NCI-H510A treated with DMSO at 0.1 percent for 48 hours (cell line): ENCODE measurements at regions not wholly inside any gene's neighbourhood (a gene's known extent, or its start where the extent isn't known, plus 50 kb on each side); places are given as distances from the start of the nearest gene placed in this dataset.

Experiments used
- DNase-seq: peaks from one replicate; lab custom pipeline; 2025; lab: John Stamatoyannopoulos, UW

DNA sequence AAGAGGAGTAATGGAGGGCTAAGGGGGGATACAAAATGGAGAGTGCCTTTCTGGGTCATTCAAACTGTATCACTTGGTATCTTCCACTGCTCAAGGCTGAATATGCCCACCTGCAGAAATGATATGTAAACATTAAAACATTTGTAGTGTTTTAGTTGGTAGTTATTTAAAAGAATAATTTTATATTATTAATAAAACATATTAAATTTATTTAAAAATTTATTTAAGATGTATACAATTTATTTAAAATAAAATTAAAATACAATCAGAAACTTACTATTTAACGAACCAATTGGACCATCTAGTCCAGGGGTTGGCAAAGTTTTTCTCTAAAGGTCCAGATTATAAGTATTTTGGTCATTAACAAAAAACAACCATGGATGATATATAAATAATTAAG, 308.5 kb downstream of the PLK2 start:
- DNase-seq = no peak

DNA sequence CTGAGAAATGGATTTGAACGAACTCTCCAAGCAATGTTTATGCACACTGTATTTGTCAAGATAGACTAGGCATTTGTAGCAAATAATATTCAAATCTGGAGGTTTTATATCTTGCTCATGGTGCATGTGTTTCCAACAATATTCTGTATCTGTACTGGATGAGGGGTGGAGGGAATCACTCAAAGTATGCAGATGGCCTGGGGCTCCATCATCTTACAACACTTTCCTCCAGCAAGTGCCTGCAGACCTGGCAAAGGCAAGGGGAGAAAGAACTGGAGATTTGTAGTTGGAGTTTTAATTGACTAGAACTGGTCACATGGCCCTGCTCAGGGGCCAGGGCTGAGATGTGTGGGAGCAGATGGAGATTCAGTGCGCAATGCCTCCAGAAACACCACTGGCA, 309.0 kb downstream of the PLK2 start:
- DNase-seq = no peak

DNA sequence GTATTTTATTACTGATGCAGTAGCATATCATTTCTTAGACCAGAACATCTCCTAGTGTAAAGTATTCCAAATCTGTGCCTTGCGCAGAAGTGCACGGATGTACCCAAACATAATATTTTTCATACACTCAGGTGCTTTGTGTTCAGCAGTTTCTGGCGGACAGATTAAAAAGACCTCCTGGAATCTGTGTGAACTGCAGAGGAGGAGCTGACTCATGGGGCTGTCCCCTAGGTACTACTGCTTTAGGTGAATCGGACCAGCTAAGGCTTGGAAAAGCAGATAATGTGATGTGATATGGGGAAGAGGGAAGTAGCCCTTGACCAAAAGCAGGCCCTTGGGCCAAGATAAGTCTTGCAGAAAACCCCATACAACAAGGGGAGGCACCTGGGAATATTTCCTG, 310.1 kb downstream of the PLK2 start:
- DNase-seq = no peak

DNA sequence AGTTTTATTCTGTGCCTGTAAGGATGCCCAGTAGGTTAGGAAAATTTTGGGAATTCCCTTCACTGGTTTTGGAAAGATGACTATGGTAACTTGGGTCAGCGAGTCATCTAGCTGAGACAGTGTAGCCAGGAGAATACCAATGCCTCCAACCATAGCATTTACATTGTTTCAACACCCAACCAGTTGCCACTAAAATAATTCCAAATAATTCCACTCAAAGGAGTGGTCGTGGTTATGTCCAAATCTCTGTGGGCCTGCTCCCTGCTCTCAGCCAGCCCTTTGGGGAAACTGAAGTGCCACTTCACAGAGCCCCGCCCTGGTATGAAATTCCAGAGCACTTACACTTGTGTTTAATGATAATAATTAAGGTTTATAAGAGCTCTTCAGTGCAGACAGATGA, 310.5 kb downstream of the PLK2 start:
- no peak for DNase-seq

DNA sequence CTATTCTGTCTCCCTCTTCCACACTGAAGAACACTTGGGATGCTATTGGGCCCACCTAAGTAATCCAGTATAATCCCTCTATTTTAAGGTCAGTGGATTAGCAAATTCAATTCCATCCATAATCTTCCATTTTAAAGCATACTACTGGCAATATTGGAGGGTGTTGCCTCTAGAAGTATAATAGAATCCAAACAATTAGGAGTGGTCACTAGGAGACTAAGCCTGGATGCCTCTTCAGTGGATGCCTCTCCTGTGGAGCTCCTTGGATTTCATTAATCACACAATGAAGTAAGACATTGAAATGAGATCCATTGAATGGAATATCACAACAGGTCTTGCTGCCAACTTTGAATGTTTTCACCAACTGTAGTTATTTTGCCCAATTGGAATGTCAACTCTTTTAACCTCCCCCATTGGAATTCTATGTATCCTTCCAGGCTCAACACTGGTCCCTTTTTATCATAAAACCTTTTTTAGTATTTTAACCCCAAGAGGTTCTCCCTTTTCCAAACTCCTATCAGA, 311.6 kb downstream of the PLK2 start:
- no peak for DNase-seq

DNA sequence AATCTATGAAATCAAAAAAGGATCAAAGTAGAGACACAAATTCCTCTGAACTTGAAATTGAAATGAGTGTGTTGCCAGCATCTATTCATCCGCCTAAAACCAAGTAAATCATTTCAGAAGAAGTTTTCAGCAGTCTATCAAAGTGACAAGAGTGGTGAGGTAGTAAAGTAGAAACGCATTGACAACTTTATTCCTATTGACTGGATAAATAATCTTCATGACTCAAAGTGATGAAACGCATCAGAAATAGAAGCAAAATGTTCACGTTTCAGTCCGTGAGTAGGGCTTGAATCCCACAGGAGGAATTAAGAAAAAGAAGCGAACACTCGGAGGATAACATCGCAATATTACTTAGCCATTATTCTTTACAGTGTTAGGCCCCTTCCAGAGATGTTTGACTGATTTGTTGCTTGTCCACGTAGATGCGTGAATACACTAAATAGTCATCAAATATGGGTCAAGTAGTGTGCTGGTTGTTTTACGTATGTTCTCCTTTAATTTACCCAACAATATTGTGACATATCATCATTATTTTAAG, 314.4 kb downstream of the PLK2 start:
- DNase-seq = no peak

DNA sequence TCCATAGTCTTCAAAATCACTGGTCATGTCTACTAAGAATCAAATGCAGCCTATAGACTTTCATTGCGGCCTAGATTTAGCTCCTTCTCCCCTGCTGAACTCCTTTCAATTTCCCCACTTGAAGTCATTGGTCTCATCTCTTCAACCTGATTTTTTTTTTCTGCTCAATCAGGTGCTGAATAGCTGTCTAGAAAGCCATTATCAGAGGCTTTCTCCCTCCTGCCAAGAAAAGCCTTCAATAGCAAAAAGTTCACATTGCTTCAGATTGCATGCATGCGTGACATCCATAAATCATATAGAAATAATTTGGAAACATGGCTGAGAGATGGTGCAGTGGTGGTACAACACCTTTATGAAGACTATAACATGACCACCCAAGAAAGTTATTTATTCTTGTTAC, 316.2 kb downstream of the PLK2 start:
- no peak for DNase-seq

DNA sequence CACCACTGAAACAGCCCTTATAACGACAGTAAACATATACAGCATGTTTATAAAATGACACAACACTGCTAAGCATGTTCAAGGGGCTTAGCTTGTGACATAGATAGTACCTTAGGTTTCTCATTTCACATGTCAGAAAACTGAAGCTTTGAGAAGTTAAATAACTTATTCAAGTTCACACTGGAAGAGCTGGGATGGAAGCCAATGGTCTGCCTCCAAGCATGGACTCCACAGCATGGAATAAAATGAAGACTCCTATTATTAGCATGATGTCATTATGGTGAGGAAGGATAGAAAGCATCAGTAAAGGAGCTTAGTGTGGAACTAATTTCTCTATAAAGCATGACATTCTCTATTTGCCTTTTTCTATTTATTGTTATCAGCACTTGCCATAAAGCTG, 316.7 kb downstream of the PLK2 start:
- no peak for DNase-seq

DNA sequence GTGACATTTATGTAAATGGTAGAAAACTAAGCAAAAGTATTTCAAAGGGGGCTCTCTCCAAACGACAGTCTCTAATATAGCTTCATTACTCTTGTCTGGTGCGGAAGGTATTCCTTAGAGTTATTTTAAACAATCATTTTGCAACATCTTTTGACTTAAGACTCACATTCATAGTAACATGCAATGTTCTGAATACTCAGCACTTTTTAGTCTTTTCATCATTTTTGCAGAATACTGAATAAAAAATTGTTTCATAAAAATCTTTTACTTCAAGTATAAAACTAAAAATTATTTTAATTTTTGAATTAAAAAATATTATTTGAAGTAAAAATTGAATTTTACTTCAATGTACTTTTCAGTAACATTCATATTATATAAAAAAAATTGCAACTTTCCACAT, 321.1 kb downstream of the PLK2 start:
- no peak for DNase-seq

DNA sequence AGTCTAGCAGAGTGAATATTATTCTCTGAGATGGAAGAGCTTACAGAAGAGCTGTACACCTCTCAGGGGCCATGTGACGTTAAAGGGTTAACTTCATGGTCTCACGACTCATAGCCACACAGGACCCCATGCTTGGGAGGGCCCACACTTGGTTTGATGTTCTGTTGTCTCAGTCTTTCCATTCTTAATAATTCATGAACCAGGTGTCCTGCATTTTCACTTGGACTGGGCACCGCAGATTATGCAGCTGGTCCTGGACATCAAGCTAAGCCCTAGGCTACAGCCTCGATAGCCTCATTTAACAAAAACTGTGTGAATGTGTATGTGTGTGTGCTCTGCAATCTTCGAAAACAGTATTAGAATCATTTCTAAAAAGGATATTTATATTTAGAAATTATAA, 323.5 kb downstream of the PLK2 start:
- DNase-seq = no peak

DNA sequence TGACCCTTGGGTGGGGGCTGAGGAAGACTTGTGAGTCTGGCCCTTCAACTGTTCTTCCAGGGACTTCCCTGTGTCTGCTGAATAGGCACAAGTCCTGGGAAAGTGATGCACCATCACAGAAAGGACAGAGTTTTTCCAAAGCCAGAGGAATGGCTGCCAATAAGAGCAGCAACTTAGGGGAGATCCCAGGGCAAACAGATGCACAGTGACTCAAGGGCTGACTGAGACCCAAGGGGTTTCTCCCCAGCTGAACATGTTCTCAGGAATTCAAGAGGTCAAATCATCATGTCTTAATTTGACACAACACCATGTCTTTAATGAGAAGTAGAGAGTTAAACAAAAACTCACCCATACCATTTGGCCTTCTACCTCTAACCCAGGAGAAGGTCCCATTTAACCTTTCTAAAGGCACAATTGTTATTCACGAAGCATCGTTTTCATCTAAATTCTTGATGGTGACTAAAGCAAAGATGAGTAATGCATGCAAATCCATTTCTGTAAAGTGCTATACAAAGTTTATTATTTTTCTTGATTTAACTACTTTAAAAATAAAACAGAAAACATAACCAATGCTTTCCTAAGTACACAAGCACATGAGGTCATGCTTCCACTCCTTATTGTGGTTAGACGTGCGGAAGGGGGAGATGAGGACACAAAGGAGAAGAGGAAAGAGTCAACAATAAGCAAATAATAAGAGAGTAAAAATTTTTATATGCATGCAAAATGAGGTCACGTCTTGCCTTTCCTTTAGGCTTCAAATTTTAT, 324.1 kb downstream of the PLK2 start:
- no peak for DNase-seq

DNA sequence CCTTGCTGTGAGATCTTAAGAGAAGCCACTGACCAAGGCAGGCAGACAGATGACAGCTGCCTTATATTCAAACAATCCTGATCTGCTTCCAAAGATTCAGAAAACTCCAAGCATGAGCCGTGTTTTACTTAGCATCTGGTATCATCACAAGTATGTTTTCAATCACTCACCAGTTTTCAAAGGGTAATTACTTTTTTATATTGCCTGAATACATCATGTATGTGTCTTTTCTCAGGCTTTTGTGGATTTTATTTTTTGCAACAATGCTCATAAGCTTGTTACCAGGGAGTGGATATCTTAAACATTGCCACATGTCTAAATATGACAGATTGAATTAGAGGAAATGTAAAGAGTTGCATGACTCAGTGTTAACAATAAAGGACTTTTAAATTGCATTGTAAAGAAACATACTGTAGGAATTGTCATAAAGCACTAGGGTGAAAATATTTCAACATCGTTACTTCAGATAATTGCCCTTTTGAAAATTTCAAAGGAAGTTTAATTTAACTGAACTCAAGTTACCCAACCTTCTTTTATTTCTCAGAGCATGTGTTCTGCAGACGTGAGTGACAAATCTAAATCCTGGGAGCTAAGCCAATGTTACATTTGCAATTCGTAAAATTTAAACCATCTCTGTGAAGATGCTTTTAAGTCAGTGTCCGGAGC, 326.1 kb downstream of the PLK2 start:
- no peak for DNase-seq

DNA sequence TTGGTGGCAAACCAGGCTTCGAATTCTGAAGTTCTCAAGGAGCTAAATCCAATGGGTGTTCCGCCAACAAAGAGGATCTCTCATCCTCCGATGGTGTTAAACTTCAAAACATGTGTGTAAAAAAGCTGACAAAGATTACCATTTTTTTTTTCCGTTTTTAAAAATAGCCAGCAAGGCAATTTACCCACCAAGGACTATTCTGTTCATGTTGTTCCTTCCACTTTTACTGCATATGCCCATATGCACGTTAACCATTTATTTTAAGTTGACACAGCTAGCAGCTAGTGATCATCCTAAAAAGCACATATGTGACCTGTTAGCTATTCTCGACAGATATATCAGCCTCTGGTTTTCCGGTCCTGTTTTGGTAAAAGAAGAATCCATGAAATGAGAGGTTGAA, 326.7 kb downstream of the PLK2 start:
- no peak for DNase-seq

DNA sequence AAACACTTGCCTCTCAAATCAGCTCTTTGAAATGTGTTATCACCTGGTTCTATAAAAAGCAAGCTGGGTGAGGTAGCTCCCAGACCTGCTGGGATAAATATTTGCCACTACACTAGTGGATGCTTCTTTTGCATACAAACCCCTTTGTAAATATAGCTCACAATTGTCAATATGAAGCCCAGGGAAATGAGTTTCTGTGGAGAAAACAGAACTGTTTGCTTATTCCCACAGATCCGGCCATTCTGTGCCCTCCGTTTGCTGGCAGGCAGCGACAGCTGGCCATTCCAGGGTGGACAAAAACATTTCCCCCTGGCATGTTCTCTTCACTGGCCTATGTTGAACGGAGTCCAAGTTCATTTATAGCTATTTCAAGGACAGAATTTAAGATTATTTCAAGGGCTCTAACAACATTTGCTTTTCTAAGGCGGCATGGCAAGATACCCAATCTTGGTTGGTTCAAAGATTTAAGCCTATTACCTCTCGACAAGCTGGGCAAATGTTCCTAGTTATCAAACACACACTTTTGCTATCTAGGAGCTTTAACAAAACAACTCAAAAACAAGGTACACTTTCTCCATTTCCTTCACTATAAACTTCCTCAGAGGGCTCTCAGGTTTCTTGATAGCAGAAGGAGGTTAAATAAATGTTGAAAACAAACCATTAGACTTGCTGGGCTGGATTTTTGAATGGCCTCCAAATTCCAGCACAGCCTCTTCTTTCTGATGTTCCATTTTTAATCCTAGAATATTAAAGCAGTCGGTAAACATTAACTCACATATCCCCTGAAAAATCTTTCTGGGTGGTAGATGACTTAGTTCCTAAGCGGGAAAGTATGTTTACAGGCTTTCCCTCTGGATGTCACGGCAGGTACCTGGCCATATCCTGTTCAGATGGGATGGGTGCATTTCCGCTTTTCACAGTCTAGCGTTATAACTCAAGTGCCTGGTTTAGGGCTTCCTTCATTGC, 332.3 kb downstream of the PLK2 start:
- DNase-seq = no peak

DNA sequence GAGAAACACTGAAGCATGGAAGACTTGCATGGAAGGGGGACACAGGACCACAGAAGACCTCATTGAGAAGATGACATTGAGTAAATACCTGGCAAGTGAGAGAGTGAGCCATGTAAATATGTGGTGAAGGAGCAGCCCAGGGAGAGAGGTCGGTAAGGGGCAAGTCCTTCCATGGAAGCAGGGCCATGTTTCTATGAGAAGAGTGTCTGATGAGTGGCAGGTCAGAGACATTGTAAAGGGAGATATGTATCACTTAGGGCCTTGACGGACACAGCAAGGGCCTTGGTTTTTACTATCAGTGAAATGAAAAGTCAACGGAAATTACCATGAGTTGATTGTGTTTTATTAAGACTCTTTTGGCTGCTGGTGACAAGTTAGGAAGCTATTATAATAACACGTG, 336.4 kb downstream of the PLK2 start:
- DNase-seq = no peak

DNA sequence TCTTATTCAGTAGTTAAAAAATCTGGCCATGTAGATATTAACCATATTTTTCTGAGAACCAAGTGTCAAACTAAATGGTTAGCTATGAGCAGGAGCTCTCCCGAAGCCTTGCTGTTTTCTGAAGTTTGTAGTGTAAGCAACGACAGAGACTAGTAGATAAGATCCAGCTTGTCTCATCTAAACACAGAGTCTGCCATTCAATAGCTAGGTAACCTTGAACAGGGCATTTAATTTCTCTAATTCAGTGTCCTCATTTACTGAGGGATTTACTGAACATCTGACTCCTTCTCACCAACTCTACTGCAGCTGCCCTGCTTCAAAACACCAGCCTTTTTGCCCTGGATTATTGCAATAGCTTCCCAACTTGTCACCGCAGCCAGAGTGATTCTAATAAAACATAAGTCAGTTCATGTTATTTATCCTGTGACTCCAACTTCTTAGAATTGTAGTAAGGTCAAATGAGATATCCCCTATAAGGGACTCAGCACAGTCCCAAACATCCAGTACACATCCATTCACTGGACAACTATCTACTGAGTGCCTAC, 337.0 kb downstream of the PLK2 start:
- no peak for DNase-seq

DNA sequence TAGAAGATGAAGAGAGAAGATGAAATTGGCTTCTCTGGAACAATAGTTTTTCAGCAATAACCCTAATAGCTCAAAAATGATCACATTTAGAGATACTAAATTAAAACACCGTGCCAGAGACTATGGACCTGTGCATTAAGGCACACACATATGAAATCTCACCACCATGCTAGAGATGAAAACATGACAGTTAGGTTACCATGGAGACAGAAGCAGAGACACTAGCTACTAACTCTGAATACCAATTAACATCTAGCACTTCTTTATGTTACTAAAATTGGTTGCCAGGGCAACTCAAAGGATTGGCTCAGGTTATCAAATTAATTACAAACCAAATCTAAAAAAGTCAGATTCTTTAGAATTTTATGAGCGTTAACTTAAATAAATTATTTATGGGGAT, 337.7 kb downstream of the PLK2 start:
- DNase-seq = no peak

DNA sequence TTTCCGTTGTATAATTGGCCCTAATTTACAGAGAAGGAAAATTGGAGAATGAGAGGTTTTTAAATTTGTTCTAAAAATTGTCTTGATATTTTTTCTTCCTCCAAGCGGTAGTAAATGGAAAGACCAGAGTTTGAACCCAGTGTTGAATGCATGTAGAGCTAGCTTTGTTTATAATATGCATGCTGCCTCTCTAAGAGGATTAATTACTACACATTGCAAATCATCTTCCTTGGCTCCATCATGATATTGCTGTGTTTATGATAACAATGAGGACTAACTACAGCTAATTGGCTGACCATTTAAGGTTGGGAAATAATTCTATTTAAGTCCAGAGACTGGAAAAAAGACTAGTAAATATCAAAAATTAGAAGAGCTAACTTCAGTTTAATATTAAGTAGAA, 338.5 kb downstream of the PLK2 start:
- no peak for DNase-seq

DNA sequence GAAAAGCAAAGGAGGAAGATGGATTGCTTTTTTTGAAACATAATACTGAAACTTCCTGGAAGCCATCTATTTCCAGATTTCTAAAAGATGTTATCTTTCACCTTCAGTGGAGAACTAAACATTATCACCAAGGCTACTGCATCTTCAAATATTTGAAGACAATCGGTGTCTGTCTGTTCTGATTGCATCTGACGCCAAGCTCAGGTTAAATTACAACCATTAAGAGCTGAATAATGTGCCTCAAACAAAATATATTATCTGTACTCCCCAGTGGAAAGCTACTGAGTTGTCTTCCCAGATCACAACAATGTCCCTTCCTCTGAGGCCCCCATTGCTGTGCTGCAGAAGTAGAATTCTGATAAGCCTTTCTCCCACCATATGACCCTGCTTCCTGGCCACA, 342.3 kb downstream of the PLK2 start:
- no peak for DNase-seq

DNA sequence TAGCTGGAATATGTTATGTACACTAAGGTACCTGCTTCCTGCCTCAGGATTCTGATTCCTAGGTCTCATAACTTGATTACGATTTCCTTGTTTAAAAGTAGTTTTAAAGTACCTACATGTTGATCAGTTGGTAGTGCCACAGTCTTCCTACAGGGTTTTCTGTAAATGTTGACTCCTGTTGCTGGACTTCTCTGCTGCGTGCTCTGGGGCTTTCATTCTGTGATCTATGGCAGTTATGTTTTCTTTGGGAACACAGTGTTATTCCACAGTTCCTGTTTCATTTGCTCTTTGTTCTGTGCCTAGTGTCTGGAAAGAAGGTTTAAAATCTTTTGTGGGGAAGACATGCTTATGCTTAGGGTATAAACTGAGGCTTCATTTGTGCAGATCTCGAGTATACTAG, 343.5 kb downstream of the PLK2 start:
- no peak for DNase-seq

DNA sequence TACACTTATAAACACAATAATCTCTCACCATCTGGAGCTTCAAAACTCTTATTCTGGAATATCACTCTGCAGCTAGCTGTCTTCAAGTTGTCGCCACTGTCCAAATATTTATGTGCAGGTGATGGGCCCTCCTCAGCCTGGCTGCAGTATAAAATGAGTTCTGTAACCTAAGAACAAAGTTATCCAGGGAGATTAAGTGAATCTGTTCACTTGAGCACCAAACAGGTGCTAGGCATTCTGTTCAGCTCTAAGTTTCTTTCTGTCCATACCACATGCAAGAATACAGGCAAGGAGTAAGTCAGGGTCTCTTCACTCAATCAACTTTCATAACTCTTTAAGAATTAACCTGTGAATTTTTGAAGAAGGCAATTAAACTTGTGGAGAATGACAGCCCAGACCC, 344.1 kb downstream of the PLK2 start:
- DNase-seq = no peak

DNA sequence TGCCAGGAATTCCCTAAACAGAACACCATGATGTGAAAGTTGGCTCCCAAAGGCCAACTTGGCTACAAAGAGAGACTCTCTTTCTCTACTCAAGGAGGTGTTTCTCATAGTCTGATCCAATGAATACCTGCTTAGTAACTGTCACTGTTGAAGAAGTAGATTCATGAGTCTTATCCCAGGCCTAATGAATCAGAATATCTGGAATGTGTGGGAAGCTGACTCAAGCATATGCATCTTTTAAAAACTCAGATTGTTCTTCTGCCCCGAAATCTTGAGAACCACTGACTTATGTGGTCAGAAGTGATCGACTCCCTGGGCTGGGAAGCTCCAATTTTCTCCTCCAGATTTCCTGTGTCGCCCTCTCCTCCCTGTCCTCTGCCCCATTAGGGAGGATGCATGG, 345.6 kb downstream of the PLK2 start:
- DNase-seq = no peak
